ENCODE measurements at regions not wholly inside any gene's neighbourhood (a gene's known extent, or its start where the extent isn't known, plus 50 kb on each side); places are given as distances from the start of the nearest gene placed in this dataset.

DNA sequence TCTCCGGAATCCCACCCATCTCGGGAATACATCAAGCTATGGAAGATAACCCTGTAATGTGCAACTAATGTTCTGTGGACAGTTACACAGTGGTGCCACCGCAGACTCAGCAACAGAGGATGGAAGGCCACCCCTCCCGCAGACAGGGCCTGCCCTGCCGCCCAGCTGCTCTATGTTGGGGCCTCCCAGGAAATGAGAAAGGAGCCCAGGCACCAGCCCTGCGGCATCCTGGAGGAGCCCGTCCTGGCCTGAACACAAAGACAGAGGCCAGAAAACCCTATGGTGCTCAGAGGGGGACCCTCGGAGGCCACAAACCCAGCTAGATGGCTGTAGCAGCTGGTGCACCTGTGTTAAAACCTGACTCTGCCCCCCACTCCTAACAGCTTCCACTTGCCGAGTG, 216.1 kb upstream of the RPL38 start:
- Histone ChIP-seq H3K27me3 (replicated peaks; ENCODE audit: insufficient read depth, low read length) (peaks cover 75% of the 10 kb centered on the region), H3K4me1 (ENCODE audit: low read length) (no peaks in the 10 kb centered on the region)

GRCh38 chr17:73987845-73988509, 215.5 kb upstream of the RPL38 start:
- Histone ChIP-seq H4K20me1 (ENCODE audit: insufficient read depth, low read length) (no peaks in the 10 kb centered on the region), H3K9me3 (replicated peaks; ENCODE audit: insufficient read depth, low read length) (no peaks in the 10 kb centered on the region), H3K27me3 (replicated peaks; ENCODE audit: insufficient read depth, low read length) (peaks cover 76% of the 10 kb centered on the region), H2AFZ (ENCODE audit: low read length) (no peak overlapping the region), H3K27ac (ENCODE audit: low read length) (no peak overlapping the region), H3K79me2 (ENCODE audit: low read length) (no peaks in the 10 kb centered on the region), H3K4me1 (ENCODE audit: low read length) (no peaks in the 10 kb centered on the region), H3K4me2 (ENCODE audit: low read depth, low read length) (no peak overlapping the region), H3F3A (ENCODE audit: insufficient read depth, low read length) (no peaks in the 10 kb centered on the region), H3K9ac (ENCODE audit: low read length) (no peak overlapping the region), H3K4me3 (ENCODE audit: low read length) (no peak overlapping the region), H3K36me3 (replicated peaks; ENCODE audit: insufficient read depth, low read length) (no peaks in the 10 kb centered on the region), H3K9me2 (replicated peaks; ENCODE audit: insufficient read depth, low read length) (no peaks in the 10 kb centered on the region)
- TF ChIP-seq, protein P1, sequence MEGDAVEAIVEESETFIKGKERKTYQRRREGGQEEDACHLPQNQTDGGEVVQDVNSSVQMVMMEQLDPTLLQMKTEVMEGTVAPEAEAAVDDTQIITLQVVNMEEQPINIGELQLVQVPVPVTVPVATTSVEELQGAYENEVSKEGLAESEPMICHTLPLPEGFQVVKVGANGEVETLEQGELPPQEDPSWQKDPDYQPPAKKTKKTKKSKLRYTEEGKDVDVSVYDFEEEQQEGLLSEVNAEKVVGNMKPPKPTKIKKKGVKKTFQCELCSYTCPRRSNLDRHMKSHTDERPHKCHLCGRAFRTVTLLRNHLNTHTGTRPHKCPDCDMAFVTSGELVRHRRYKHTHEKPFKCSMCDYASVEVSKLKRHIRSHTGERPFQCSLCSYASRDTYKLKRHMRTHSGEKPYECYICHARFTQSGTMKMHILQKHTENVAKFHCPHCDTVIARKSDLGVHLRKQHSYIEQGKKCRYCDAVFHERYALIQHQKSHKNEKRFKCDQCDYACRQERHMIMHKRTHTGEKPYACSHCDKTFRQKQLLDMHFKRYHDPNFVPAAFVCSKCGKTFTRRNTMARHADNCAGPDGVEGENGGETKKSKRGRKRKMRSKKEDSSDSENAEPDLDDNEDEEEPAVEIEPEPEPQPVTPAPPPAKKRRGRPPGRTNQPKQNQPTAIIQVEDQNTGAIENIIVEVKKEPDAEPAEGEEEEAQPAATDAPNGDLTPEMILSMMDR (IDR thresholded peaks at IDR 0.05; ENCODE audit: low read length) = no peak
- TF ChIP-seq EZH2 (optimal IDR thresholded peaks at IDR 0.05; ENCODE audit: low read depth, low read length) (no peak), EZH2phosphoT487 (IDR thresholded peaks at IDR 0.05; ENCODE audit: low read length) (no peak)
- DNase-seq = no peak

More for the DNA sequence above, 216.1 kb upstream of the RPL38 start:
- Histone ChIP-seq H3K9me2 (replicated peaks; ENCODE audit: insufficient read depth, low read length) (no peaks in the 10 kb centered on the region), H3K4me2 (ENCODE audit: low read depth, low read length) (no peak overlapping the region), H2AFZ (ENCODE audit: low read length) (no peak overlapping the region), H3K79me2 (ENCODE audit: low read length) (no peaks in the 10 kb centered on the region), H3K4me3 (ENCODE audit: low read length) (no peak overlapping the region), H3K36me3 (replicated peaks; ENCODE audit: insufficient read depth, low read length) (no peaks in the 10 kb centered on the region), H3K27ac (ENCODE audit: low read length) (no peak overlapping the region), H3K9ac (ENCODE audit: low read length) (no peak overlapping the region), H3K9me3 (replicated peaks; ENCODE audit: insufficient read depth, low read length) (no peaks in the 10 kb centered on the region), H4K20me1 (ENCODE audit: insufficient read depth, low read length) (no peaks in the 10 kb centered on the region), H3F3A (ENCODE audit: insufficient read depth, low read length) (no peaks in the 10 kb centered on the region)
- DNase-seq = no peak
- TF ChIP-seq EZH2 (optimal IDR thresholded peaks at IDR 0.05; ENCODE audit: low read depth, low read length) (no peak), EZH2phosphoT487 (IDR thresholded peaks at IDR 0.05; ENCODE audit: low read length) (no peak)
- TF ChIP-seq, protein P1 (IDR thresholded peaks at IDR 0.05; ENCODE audit: low read length) = no peak

- peaks cover 78% of the 10 kb centered on the region for H3K27me3 ChIP-seq (replicated peaks; ENCODE audit: insufficient read depth, low read length)
- no peaks in the 10 kb centered on the region for H3F3A ChIP-seq (ENCODE audit: insufficient read depth, low read length)
- no peak for DNase-seq
- no peak overlapping the region for H3K27ac ChIP-seq (ENCODE audit: low read length)
- H3K9ac ChIP-seq (ENCODE audit: low read length) = no peak overlapping the region
- no peaks in the 10 kb centered on the region for H3K9me2 ChIP-seq (replicated peaks; ENCODE audit: insufficient read depth, low read length)
- no peak for TF ChIP-seq EZH2 (optimal IDR thresholded peaks at IDR 0.05; ENCODE audit: low read depth, low read length)
- no peak for TF ChIP-seq EZH2phosphoT487 (IDR thresholded peaks at IDR 0.05; ENCODE audit: low read length)
- TF ChIP-seq, protein P1 (IDR thresholded peaks at IDR 0.05; ENCODE audit: low read length) = no peak
- no peaks in the 10 kb centered on the region for H4K20me1 ChIP-seq (ENCODE audit: insufficient read depth, low read length)
- no peak overlapping the region for H2AFZ ChIP-seq (ENCODE audit: low read length)
- no peaks in the 10 kb centered on the region for H3K36me3 ChIP-seq (replicated peaks; ENCODE audit: insufficient read depth, low read length)
- H3K9me3 ChIP-seq (replicated peaks; ENCODE audit: insufficient read depth, low read length) = no peaks in the 10 kb centered on the region
- no peaks in the 10 kb centered on the region for H3K79me2 ChIP-seq (ENCODE audit: low read length)
- H3K4me1 ChIP-seq (ENCODE audit: low read length) = no peaks in the 10 kb centered on the region
- no peak overlapping the region for H3K4me2 ChIP-seq (ENCODE audit: low read depth, low read length)
- no peak overlapping the region for H3K4me3 ChIP-seq (ENCODE audit: low read length)
These were observed 213.8 kb upstream of the RPL38 start for GRCh38 chr17:73989671-73990070.

Data from MM.1S (cell line).